ENCODE measurements at regions not wholly inside any gene's neighbourhood (a gene's known extent, or its start where the extent isn't known, plus 50 kb on each side); places are given as distances from the start of the nearest gene placed in this dataset.

DNA sequence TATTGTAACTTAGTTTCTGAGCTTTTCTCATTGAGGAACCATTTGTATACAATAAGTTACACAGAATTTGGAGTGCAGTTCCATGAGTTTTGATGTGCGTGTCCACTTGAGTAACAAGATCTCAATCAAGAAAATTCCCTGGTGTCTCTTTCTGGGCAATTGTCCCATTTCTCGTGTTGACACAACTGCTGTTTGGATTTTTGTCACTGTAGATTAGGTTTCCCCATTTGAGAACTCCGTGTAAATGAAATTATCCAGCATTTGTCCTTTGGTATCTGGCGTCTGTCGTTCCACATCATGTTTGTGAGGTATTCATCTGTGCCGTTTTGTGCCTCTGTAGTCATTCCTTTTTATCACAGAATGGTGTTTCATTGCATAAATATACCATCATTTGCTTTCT lies 547.0 kb downstream of the TBC1D22A start:
- no peak for TF ChIP-seq EZH2 (IDR thresholded peaks at IDR 0.05; ENCODE audit: insufficient read depth, poor library complexity, severe bottlenecking)
- TF ChIP-seq EZH2phosphoT487 (IDR thresholded peaks at IDR 0.05; ENCODE audit: insufficient read depth, low read depth), result no peak
